KOPT-K1 (cell line): ENCODE measurements at regions not wholly inside any gene's neighbourhood (a gene's known extent, or its start where the extent isn't known, plus 50 kb on each side); places are given as distances from the start of the nearest gene placed in this dataset.

Source experiments
- H3K27ac ChIP-seq: fragments of 200-600 bp; sonication (generic); 2 replicates; pipeline ENCODE4 v1.5.1; 2016; ENCODE audit warnings: antibody characterized with exemption, mild to moderate bottlenecking, low read depth, low read length; ENCODE audit not compliant: poor library complexity, severe bottlenecking
- H3K36me3 ChIP-seq: fragments of 200-600 bp; sonication (generic); 2 replicates; pipeline ENCODE4 v1.5.1; 2017; ENCODE audit warnings: antibody characterized with exemption, mild to moderate bottlenecking, low read length, moderate library complexity; ENCODE audit not compliant: insufficient read depth
- H3K9me3 ChIP-seq: fragments of 200-600 bp; sonication (generic); 2 replicates; pipeline ENCODE4 v1.5.1; 2017; ENCODE audit warnings: antibody characterized with exemption, low read length, mild to moderate bottlenecking; ENCODE audit not compliant: insufficient read depth, poor library complexity, severe bottlenecking

DNA sequence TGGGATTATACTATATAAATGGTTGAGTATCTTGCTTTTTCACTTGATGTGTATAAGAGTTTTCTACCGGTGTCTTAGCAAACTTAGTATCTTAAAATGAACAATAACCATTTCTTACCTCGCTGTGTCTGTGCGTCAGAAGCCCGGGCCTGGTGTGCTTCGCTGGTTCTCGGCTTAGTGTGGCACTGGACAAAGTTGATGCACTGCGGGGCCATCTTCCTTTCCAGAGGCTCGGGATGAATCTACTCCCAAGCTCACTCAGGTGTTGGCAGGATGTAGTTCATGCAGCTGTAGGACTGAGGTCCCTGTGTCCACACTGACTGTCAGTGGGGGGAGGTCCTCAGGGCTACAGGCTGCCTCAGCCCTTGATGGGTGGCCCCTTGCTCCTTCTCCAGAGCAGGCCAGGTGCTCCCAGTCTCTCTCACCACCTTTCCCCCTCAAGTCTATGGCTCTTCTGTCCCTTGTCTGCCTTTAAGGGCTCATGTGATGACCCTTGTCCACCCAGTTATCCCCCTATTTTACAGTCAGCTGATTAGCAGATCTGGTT is 227.8 kb downstream of the GLRX3 start:
- Histone ChIP-seq H3K27ac (no peak overlapping the region), H3K9me3 (no peaks in the 10 kb centered on the region)

DNA sequence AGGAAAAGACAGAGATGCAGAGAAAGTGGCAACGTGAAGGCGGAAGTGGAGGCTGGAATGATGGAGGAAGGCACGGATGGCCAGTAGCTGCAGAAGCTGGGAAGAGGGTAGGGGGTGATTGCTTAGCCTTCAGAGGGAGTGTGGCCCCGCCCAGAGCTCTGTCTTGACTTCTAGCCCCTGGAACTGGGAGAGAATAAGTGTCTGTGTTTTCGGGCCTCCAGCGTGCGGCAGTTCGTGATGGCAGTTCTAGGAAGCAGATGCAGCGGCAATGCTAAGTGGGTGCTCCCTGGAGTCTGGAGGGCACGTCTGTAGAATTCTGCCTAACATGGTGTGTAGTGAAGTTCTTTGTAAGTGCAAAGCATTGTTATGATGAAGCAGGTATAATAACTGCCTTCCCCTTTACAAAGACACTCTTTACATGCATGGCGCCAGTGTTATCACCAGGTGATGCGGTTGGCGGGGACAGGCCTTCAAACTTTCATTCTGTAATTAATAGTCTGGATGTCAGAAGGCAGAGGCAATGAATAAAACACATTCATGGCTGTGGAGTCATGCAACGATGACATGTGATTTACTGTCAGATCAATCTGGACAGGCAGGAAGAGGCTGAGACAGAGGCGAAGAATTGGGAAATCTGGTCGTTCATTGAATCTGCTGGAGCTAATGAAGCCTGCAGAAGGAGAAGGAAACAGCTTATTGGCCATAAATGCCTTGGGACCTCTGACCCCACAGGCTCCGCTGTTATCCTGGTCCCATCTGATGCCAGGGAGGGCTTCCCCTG is 228.6 kb downstream of the GLRX3 start:
- no peak overlapping the region for H3K27ac ChIP-seq
- no peaks in the 10 kb centered on the region for H3K9me3 ChIP-seq
- H3K36me3 ChIP-seq = no peaks in the 10 kb centered on the region

More for the DNA sequence above, 227.8 kb downstream of the GLRX3 start:
- no peaks in the 10 kb centered on the region for H3K36me3 ChIP-seq

DNA sequence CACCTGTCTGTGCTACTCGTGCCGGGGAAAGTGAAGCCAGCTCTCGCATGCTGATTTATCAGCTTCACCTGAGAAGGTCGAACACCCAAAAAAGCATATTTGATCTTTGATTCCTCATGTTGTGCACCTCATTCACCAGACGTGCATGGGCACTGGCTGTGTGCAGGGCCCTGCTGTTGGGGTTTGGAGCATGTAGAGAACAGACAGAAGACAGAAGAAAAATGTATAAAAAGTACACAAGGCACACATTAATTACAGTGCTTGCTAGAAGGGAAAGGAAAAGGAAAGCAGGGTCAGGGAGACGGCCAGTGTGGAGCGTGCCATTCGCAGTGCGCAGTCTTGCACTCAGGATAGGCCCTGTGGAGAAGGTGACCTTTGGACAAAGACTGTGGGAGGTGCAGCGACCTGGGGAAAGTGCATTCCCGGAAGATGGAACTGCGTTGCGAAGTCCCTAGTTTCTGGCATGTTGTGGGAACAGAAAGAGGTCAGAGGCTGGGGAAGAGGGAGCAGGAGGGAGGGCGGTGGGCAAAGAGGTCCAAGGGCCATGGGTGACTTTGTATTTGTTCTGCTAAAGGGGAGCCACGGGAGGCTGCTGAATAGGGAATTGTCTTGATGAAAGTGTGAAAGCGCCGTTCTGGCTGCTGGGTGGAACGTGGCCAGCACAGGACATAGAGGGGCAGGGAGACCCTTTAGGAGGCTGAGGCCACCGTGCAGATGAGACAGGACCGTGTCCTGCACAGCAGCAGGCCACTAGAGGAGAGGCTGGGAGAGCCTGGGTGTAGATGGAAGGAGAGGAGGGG is 232.8 kb downstream of the GLRX3 start:
- Histone ChIP-seq H3K36me3 (no peaks in the 10 kb centered on the region), H3K9me3 (no peaks in the 10 kb centered on the region), H3K27ac (no peak overlapping the region)

DNA sequence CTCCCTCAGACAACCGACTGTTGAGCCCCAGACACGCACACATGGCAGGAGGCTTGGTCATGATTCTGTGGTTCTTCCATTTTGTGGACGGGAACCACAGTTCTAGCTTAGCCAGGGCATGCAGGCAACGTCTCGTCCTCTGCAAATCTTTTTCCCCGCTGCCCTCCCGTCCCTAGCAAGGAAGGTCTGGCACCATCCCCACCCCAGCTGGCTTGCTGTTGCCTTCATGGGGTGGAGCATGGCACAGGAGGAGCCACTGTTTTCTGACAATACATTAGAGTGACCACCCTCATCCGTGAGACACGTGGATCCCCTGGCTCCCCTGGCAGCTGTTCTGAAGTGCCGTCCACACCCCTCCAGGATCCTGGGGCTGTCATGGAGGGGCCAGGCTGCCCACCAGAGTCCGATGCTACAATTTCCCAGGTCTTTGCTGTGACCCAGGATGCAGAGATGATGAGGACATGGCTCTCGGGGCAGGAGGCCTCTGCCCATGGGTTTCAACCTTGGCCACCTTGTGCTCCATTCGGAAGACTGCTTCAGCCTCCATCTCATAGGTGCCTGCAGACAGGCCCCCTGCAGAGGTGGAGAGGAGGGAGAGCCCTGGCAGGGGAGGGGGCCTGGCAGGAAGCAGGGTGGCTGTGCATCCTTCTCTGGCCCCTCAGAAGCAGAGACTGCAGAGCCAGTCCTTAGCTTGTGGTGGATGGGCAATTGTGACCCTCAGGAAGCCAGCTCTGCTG is 233.6 kb downstream of the GLRX3 start:
- H3K36me3 ChIP-seq = no peaks in the 10 kb centered on the region
- no peak overlapping the region for H3K27ac ChIP-seq
- no peaks in the 10 kb centered on the region for H3K9me3 ChIP-seq

DNA sequence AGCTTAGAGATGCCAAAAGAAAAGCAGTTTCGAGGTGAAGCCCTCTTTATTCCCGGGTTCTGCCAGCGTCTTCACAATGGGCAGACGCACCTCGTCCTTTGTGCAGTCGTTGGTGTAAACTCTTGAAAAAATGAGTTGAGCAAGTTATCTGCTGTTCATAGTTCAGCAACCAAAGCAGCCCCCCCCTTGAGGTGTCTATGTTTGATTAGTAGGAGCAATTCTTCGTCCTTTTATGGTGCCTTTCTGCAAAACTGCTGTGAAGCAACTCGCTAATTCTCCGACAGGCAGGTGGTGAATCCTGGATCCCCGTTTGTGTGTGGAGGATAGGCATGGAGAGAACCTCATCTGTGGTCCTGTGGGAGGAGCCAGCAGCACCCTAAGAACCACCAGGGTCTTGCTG is 234.5 kb downstream of the GLRX3 start:
- no peaks in the 10 kb centered on the region for H3K9me3 ChIP-seq
- no peak overlapping the region for H3K27ac ChIP-seq
- H3K36me3 ChIP-seq = no peaks in the 10 kb centered on the region

DNA sequence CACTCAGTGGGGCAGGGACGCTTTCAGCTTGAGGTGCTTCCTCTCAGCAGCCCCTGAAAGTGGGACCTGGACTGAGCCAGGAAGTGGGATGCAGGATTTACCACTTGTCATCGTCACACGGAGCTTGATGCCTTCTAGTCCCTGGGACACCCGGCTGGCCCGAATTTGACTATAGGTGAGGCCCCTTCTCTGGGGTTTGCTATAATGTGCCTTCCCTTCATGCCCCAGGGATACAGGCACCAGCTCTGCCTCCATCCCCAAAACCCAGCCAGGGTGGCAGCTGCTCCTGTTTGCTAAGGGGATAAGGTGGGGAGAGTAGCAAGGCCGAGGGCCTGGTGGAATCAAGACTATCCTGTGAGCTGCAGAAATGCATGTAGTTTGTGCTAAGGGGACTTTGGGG is 235.0 kb downstream of the GLRX3 start:
- no peak overlapping the region for H3K27ac ChIP-seq
- H3K36me3 ChIP-seq = no peaks in the 10 kb centered on the region
- H3K9me3 ChIP-seq = no peaks in the 10 kb centered on the region

DNA sequence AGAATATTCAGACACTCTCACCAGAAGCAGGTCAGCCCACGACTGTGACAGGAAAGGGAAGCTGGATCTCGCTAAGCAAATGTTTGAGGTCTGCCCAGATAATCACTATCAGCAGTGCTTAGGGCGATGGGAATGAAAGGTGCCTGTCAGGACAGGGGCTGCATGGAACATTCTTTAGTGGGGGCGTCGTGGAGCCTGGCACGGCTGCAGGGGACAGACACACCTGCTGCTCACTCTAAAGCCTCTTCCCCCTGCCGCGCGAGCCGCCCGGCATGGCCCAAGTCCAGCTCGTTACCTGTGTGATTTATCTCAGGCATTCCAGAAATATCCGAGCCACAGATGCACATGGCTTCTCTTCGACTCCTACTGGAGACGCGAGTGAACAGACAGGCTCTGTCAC is 235.5 kb downstream of the GLRX3 start:
- H3K36me3 ChIP-seq = no peaks in the 10 kb centered on the region
- H3K9me3 ChIP-seq = no peaks in the 10 kb centered on the region
- no peak overlapping the region for H3K27ac ChIP-seq

DNA sequence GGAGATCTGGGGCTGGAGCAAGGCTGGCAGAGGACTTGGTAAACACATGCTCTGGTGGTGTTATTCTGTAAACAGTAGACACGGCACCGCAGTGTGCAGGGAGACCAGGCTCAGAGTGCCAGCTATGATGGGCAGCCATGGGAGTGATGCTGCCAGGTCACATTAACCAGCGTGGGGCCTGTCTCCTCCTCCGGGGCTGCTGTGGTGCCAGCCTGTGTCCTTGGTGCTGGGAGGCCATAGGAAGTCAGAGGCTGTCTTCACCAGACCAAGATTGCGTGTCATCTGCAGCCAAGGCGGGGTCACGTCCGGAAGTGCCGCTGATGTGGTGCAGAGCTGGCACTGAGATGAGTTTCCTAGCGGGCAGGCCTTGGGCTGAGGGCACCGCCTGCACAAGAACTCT is 236.0 kb downstream of the GLRX3 start:
- H3K36me3 ChIP-seq = no peaks in the 10 kb centered on the region
- H3K9me3 ChIP-seq = no peaks in the 10 kb centered on the region
- no peak overlapping the region for H3K27ac ChIP-seq

DNA sequence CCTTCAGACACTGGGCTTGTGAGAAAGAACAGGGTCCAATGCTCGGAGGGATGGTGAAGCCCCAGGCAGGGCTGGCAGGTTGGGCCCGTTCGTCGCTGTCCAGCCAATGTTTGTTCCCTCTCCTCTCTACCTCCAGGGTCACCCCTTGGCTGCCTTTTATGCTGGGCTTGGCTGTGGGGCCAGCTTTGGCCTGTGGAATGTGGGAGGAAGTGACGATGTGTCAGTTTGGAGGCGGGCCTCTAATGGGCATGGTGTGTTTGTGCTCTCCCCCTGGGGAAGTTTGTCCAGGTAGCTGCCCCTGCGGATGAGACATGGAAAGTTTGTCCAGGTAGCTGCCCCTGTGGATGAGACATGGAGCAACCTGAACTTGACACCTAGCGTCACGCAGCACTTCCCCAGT is 236.7 kb downstream of the GLRX3 start:
- Histone ChIP-seq H3K36me3 (no peaks in the 10 kb centered on the region), H3K9me3 (no peaks in the 10 kb centered on the region)

DNA sequence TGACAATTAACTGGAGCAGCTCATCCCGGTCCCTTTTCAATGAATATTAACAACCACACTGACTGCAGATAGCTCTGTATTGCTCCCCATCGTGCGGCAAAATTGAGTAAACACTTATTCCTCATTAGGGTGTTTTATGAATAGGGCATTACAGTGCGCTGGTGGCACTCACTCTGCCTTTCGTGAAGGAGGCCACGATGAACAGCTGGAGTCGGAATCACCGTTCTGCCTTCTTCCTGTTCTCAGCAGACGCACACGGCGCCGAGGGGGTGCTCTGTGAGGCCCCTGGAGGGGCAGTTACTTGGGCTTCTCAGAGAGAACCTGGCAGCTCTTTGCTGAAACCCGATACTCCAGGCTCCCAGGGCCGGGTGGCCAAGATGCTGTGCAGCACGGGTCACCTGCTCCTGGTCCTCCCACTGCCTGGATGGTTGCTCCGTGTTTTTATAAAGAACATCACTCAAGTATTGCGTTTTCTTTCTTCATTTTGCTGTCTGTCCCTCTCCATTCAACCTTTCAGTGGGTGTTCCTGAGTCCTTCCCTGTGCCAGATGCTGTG is 241.9 kb downstream of the GLRX3 start:
- no peaks in the 10 kb centered on the region for H3K36me3 ChIP-seq
- H3K27ac ChIP-seq = no peak overlapping the region
- H3K9me3 ChIP-seq = no peaks in the 10 kb centered on the region

More for the DNA sequence above, 236.7 kb downstream of the GLRX3 start:
- H3K27ac ChIP-seq = no peak overlapping the region

DNA sequence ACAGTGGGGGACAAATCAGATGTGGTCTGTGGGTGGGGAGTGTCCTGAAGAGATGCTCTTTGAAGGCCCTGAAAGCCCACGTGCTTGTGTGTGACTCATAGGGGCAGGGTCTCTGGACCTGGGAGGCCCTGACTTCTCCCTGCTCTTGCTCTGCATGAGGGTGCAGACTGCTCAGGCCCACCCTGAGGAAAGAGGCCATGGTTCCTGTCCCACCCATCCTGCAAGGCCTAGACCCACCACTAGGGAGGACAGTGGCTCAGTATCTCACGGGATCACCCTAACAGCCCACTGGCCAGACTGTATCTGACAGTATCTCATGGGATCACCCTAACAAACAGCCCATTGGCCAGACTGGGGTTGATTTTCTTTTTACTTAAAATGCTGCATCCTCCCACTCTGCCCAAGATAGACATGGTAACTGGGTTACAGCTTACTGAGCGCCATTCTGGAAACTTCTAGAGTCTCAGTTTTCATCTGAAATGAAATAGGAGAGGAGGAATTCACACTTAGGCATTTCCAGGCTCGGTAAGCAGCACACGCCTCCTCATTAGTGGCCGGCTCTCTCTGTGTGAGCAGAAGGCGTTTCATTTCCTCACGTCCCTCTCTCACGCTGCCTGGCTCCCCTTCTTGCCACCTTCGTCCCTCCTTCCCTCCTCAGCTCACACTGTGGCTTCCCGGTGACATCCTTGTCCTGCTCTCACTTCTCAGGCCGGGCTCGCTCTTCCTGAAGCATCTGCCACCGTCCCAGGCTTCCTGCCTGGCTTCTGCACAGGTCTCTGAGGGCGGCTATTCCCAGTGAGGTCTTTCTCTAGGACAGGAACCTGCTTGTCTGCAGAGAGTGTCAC is 242.6 kb downstream of the GLRX3 start:
- Histone ChIP-seq H3K36me3 (no peaks in the 10 kb centered on the region), H3K9me3 (no peaks in the 10 kb centered on the region), H3K27ac (no peak overlapping the region)

DNA sequence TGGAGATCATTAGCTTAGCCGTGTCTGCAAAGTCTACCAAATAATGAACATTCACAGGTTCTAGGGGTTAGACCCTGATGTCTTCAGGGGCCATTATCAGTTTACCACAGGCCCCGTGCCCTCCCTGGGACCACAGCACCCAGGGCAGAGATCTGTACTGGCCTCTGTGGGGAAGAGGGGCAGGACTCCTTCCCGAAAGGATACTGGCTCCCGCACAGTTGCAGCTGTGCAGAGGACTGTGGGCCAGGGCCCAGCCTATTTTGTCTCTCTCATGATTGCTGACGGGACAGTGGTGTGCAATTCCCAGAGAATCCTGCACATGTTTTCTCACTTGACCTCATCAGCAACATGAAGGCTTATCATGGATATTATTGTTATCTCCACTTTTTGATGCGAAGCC is 243.9 kb downstream of the GLRX3 start:
- H3K9me3 ChIP-seq = no peaks in the 10 kb centered on the region
- H3K36me3 ChIP-seq = no peaks in the 10 kb centered on the region
- H3K27ac ChIP-seq = no peak overlapping the region

DNA sequence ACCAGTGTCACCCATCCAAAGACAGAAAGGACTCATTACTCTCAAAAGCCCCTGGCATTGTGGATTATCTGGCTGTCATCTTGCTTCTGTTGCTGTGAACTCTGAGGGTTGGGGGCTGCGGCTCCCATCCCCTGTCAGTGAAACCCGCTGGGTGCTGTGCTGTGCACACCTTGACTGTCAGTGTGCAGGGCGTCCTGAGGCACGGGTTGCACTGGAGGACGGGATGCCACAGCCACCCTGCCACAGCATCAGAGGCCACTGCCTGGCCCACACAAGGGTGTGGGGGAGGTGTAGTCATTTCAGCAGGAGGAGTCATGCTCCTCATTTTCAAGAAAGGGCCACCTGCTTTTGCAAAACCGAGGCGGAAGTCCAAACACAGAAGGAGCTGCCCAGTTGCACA is 245.8 kb downstream of the GLRX3 start:
- Histone ChIP-seq H3K27ac (no peak overlapping the region), H3K36me3 (no peaks in the 10 kb centered on the region), H3K9me3 (no peaks in the 10 kb centered on the region)

DNA sequence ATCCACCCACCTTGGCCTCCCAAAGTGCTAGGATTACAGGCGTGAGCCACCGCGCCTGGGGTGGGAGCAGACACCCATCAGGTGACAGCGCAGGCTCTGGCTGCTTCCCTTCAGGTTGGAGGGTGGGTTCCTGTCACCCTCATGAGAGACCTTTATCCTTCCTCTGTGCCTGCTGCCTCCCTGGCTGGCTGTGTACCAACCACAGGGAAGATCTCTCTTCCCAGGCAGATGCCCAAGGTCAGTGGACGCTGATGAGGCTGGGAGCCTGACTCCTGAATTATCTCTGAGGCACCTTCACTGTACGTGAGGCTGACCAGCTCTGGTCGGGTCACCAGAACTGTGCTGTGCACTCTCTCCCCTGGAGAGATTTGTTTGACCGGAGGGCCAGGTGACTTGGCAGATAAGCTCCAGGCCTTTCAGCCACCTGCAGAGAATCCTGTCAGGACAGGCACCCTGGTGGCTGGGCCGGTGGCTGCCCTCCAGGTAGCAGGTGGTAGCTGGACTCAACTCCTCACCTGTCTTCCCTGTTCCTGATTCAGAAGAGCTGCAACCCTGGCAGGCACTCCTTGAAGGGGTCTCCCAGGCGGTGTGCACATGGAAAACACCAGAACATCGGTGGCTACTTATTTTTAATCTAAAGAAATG is 251.9 kb downstream of the GLRX3 start:
- Histone ChIP-seq H3K9me3 (no peaks in the 10 kb centered on the region), H3K27ac (no peak overlapping the region), H3K36me3 (no peaks in the 10 kb centered on the region)
